Rectal smooth muscle tissue (tissue), 1 donor: ENCODE measurements at regions not wholly inside any gene's neighbourhood (a gene's known extent, or its start where the extent isn't known, plus 50 kb on each side); places are given as distances from the start of the nearest gene placed in this dataset.

Experiments used
- H3K27ac ChIP-seq: one replicate; pipeline ENCODE4 v1.7.0; 2013; ENCODE audit warnings: low read depth, low read length, inconsistent platforms
- H3K27me3 ChIP-seq: one replicate; pipeline ENCODE4 v1.7.0; 2013; ENCODE audit warnings: low read length; ENCODE audit not compliant: control insufficient read depth, insufficient read depth
- H3K36me3 ChIP-seq: one replicate; pipeline ENCODE4 v1.7.0; 2013; ENCODE audit warnings: low read length; ENCODE audit not compliant: control insufficient read depth, insufficient read depth
- H3K4me1 ChIP-seq: one replicate; pipeline ENCODE4 v1.7.0; 2013; ENCODE audit warnings: low read length; ENCODE audit not compliant: control insufficient read depth, insufficient read depth
- H3K4me3 ChIP-seq: one replicate; pipeline ENCODE4 v1.7.0; 2013; ENCODE audit warnings: low read length
- H3K9ac ChIP-seq: one replicate; pipeline ENCODE4 v1.7.0; 2013; ENCODE audit warnings: low read length

DNA sequence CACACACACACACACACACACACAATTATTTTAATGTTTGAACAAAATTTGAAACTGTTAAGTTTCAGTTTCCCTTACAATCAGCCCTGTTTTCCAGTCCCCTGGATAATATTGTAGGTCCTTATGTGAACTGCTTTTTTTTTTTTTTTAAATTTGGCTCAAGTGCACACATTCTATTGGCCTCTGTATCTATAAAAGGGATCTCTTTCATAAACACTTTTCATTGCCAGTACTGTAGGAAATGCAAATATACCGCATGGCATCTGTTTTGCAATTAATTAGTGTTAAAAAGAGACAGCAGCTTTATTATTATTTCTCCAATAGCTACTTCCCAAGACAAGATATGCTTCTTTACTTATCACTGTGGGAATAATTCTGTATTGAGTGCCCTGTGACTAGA lies 738.7 kb downstream of the EPHA4 start:
- no peaks in the 10 kb centered on the region for H3K4me1 ChIP-seq
- H3K27ac ChIP-seq, result no peak overlapping the region
- H3K27me3 ChIP-seq, result no peaks in the 10 kb centered on the region
- H3K36me3 ChIP-seq, result no peaks in the 10 kb centered on the region
- H3K9ac ChIP-seq, result no peak overlapping the region
- no peak overlapping the region for H3K4me3 ChIP-seq

DNA sequence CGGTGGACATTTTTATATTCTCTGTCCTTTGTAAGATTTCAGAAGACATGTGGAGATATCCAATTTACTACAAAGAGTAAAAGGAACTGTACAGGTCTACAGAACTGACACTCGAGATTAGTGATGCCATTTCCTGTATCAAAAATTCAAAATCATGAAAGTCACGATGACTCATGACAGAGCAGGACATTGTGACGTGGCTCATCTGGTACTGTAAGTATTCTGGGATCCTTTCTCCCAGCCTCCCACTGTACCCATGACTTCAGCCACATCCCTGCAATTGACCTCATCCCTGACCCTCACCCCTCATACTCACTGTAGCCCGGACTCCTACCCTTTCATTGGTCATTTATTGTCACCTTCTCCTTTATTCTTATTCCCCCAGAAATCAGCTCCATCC lies 736.5 kb downstream of the EPHA4 start:
- Histone ChIP-seq H3K4me1 (no peaks in the 10 kb centered on the region), H3K9ac (no peak overlapping the region), H3K36me3 (no peaks in the 10 kb centered on the region), H3K4me3 (no peak overlapping the region), H3K27ac (no peak overlapping the region), H3K27me3 (no peaks in the 10 kb centered on the region)

DNA sequence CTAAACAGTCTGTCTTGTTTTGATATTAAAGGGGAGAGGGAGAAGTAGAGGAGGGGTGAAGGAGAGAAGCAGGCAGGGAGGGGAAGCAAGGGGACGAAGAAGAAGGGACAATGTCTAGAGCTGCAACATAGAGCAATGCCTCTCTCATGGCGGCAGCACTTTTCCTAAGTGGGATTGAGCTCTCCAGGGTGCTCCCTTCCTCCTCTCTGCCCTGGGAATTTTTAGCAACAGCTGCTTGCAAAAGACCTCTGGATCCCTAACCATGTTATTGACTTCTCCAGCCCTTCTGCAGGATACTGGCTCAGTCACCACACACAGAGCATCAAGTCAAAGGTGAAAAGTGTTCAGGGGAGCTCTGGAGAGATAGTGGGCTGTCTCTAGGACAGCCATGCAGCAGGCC lies 734.9 kb downstream of the EPHA4 start:
- no peak overlapping the region for H3K27ac ChIP-seq
- no peaks in the 10 kb centered on the region for H3K27me3 ChIP-seq
- H3K4me3 ChIP-seq, result no peak overlapping the region
- no peak overlapping the region for H3K9ac ChIP-seq
- H3K4me1 ChIP-seq, result no peaks in the 10 kb centered on the region
- no peaks in the 10 kb centered on the region for H3K36me3 ChIP-seq

DNA sequence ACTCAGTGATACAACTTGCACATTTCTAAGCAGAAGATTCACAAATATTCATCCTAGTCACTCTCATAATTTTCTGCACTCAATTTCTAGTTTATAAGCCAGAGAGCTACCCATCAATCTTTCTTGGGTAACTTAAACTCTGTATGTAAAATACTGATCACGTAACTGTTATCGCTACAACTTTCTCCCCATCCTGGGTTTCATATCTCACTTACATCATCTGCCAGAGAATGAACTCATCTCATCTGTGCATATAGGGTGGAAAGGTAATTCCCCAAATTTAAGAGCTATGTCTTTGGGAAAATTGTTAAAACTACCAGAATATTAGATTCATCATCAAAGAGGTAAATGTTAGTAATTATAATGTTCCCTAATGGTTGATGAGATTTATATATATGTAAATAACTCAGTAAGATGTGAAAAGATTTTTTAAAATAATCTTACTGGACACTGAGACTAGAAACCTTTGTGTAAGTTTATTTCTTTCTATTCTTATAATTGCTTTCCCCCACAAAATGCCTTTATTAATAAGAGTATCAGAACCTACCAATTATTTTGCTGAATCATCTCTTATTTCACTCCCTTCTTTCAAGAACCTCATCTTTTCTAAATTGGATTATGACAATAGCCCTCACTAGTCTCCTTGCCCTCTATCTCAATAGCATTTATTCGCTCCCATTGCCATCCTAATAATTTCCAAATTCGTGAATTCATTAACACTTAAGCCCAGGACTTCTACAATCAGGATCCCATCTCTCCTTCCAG lies 729.0 kb downstream of the EPHA4 start:
- no peak overlapping the region for H3K4me3 ChIP-seq
- no peaks in the 10 kb centered on the region for H3K36me3 ChIP-seq
- no peaks in the 10 kb centered on the region for H3K4me1 ChIP-seq
- no peak overlapping the region for H3K9ac ChIP-seq
- no peaks in the 10 kb centered on the region for H3K27me3 ChIP-seq
- no peak overlapping the region for H3K27ac ChIP-seq

DNA sequence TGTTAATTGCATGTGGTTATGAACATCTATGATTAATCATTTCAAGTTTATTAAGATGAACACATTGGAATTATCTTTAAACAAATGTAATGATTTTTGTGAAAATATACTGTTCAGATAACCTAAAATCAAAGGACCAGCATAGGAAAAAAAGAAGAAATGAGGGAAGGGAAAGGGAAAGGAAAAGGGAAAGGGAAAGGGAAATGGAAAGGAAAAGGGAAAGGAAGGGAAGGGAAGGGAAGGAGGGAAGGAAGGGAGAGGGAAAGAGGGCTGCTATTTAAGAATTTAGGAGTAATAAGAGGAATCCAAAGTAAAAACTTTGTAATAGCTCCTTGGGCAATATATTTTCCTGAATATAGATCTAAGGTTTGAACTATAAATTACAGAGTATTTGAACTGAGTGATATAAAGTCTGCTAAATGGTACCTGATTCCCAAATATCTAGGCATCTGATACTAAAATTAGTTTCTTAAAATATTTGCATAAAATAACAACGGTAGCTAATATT lies 726.3 kb downstream of the EPHA4 start:
- no peak overlapping the region for H3K4me3 ChIP-seq
- H3K27me3 ChIP-seq, result no peaks in the 10 kb centered on the region
- no peaks in the 10 kb centered on the region for H3K4me1 ChIP-seq
- H3K36me3 ChIP-seq, result no peaks in the 10 kb centered on the region
- no peak overlapping the region for H3K9ac ChIP-seq
- no peak overlapping the region for H3K27ac ChIP-seq

DNA sequence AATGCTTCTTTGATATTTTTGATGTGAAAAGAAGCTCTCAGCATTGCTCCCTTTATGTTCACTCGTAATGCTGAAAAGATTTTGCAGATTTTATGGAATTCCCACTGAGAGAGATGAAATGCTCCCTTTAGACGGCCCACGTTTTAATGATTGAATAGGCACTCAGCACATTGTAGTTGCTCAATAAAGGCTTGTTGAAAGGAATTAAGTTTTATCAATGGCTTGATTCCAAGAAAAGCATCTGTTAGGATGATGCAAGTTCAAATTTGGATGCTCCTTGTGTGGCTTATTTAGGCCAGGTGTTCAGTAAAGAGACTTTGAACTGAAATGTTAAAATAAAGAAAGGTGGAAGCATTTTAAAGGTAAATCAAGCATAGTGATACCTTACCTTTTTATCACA lies 725.1 kb downstream of the EPHA4 start:
- H3K4me3 ChIP-seq, result no peak overlapping the region
- no peaks in the 10 kb centered on the region for H3K36me3 ChIP-seq
- H3K27ac ChIP-seq, result no peak overlapping the region
- no peaks in the 10 kb centered on the region for H3K4me1 ChIP-seq
- no peak overlapping the region for H3K9ac ChIP-seq
- H3K27me3 ChIP-seq, result no peaks in the 10 kb centered on the region

DNA sequence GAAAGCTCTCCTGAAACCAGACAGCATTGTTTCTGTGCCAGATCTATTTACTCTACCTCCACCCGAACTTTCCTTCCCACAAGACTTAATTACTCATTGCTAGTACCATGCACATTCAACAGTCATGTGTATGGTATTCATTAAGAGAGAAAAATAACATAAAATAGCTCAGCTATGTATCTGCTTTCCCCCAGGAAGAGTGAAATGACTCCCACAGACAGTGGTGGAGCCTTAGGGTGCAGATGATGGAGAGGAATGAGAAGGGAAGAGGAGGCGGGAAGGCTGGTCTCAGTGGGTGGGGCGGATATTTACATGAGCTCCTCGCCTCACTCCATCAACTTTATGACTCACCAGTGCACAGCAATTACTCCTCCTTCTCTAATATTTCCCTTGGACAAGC lies 724.5 kb downstream of the EPHA4 start:
- Histone ChIP-seq H3K27me3 (no peaks in the 10 kb centered on the region), H3K27ac (no peak overlapping the region), H3K4me3 (no peak overlapping the region), H3K4me1 (no peaks in the 10 kb centered on the region), H3K9ac (no peak overlapping the region), H3K36me3 (no peaks in the 10 kb centered on the region)

DNA sequence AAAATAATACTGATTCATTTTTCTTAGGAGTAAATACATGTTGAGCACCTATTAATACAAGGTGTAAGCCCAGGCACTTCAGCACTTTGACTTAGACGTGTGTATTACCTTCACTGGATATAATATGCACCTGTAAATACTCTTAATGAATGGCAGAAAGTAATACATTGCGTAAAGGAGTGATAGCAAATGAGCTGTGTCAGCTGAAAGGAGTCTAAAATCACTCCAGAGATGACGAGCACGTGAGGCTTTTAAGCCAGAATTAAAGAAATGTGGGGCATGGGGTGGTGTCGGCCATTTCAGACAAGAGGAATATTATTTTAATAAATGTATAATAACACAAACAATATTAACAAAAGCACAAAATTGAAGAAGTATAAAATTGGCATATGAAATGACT lies 722.7 kb downstream of the EPHA4 start:
- Histone ChIP-seq H3K36me3 (no peaks in the 10 kb centered on the region), H3K4me1 (no peaks in the 10 kb centered on the region), H3K27ac (no peak overlapping the region), H3K27me3 (no peaks in the 10 kb centered on the region), H3K4me3 (no peak overlapping the region), H3K9ac (no peak overlapping the region)

DNA sequence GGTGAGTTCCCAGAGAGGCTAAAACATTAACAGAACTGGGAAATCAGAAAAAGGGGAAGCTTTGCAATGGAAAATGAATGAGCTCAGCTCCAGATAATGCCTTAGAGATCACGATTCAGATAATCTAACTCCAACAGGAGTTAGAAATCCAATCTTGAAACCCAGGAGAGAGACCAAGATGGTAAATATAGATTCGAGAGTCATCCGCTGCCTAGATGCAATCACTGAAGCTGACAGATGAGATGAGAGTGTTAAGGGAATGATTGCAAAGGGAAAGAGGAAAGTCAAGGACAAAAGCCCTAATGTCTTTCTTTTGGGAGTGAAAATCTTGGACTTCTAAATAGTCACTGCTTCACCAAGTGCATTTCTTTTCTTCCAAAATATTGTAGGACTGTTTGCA lies 722.0 kb downstream of the EPHA4 start:
- Histone ChIP-seq H3K4me3 (no peak overlapping the region), H3K9ac (no peak overlapping the region), H3K27me3 (no peaks in the 10 kb centered on the region), H3K27ac (no peak overlapping the region), H3K4me1 (no peaks in the 10 kb centered on the region), H3K36me3 (no peaks in the 10 kb centered on the region)

DNA sequence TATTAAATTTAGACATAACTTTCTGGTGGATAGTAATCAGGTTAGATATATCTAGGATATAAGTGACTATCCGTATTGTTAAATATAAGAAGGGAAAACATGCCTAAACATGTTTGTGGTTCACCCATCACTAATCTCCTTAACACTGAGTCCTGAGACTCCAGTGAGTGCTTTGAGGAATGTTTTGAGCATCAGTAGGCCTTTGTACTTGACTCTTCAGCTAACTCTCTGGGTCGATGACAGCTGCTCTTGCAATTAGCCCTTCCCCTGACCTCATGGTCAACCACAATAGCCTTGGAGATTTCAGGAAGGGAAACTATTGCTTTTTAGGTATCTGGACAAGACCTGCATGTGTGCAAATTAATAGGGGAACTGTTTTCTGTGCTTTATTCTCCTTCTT lies 716.8 kb downstream of the EPHA4 start:
- H3K36me3 ChIP-seq, result no peaks in the 10 kb centered on the region
- H3K4me3 ChIP-seq, result no peak overlapping the region
- no peaks in the 10 kb centered on the region for H3K27me3 ChIP-seq
- H3K9ac ChIP-seq, result no peak overlapping the region
- H3K4me1 ChIP-seq, result no peaks in the 10 kb centered on the region
- H3K27ac ChIP-seq, result no peak overlapping the region

DNA sequence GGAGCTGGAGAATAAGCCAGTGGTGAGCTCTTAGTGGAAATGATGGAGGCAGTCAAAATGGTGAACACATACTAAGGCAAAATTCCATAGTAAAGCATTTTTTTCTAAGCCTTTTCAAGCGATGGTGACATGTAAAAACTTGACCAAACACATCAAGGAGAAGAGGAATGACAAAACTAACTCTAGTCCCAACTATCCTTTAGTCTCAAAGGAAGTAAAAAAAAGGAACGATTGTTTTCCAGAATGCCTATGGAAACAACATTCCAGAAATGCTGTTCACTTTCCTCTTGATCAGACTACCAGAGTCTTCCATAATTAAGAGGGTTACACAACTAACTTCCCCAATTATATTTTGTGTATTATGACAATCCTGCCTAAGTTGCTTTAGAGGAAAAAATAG lies 715.6 kb downstream of the EPHA4 start:
- Histone ChIP-seq H3K4me3 (no peak overlapping the region), H3K27me3 (no peaks in the 10 kb centered on the region), H3K4me1 (no peaks in the 10 kb centered on the region), H3K36me3 (no peaks in the 10 kb centered on the region), H3K9ac (no peak overlapping the region), H3K27ac (no peak overlapping the region)

DNA sequence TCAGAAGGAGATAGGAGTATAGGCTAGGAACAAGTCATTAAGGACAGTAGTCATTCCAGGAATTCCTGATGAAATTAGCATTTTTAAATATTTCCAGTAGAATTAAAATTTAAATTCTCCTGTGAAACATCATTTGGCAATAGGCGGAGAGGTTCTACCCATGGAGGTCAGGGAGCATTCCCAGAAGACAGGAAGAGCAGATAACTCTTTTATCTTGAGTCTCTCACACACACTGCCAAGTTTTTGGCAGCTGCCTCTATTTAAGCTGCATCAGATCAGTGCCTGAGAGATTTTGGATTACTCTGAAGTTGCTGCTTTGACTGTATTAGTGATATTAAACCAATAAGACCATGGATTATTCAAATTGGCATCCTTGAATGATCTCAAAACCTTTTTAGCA lies 714.7 kb downstream of the EPHA4 start:
- Histone ChIP-seq H3K4me1 (no peaks in the 10 kb centered on the region), H3K27me3 (no peaks in the 10 kb centered on the region), H3K4me3 (no peak overlapping the region), H3K36me3 (no peaks in the 10 kb centered on the region), H3K27ac (no peak overlapping the region), H3K9ac (no peak overlapping the region)

DNA sequence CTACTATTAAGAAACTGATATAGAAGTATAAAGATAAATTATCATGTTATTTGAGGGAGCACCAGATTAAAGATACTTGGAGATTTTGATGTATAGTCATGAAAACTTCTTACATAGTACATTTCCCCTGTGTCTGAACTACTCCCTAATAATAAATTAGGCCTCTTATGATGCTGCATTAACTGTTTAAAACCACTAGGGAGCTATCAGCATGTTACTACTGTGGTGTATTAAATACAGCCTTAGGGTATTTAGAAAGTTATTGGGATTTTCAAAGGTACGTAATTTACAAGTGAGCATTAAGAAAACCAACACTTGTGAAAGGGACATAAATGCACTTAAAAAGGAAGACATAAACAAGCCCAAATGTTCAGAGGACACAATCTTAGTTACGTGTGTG lies 714.0 kb downstream of the EPHA4 start:
- H3K9ac ChIP-seq, result no peak overlapping the region
- H3K27me3 ChIP-seq, result no peaks in the 10 kb centered on the region
- H3K4me1 ChIP-seq, result no peaks in the 10 kb centered on the region
- H3K36me3 ChIP-seq, result no peaks in the 10 kb centered on the region
- no peak overlapping the region for H3K27ac ChIP-seq
- no peak overlapping the region for H3K4me3 ChIP-seq
